ENCODE measurements at regions not wholly inside any gene's neighbourhood (a gene's known extent, or its start where the extent isn't known, plus 50 kb on each side); places are given as distances from the start of the nearest gene placed in this dataset.

- H3K27ac Mint-ChIP-seq: no peak overlapping the region
- DNase-seq (no peak), ATAC-seq (replicated peaks) (no peak)
- H3K4me3 Mint-ChIP-seq: no peak overlapping the region
- H3K27me3 Mint-ChIP-seq: no peaks in the 10 kb centered on the region
- H3K9me3 Mint-ChIP-seq: peaks cover 0 to 6% of the 10 kb centered on the region in 2 donors
- no peaks in the 10 kb centered on the region for H3K36me3 Mint-ChIP-seq (ENCODE audit: insufficient read depth)
- H3K4me1 Mint-ChIP-seq (ENCODE audit: low read depth in 2 of 2): no peaks in the 10 kb centered on the region
Measured at GRCh38 chr10:20620981-20621380, 276.1 kb downstream of the NEBL start.

GRCh38 chr10:20618011-20618547 lies 279.0 kb downstream of the NEBL start:
- H3K4me1 Mint-ChIP-seq (ENCODE audit: low read depth in 2 of 2): no peaks in the 10 kb centered on the region

GRCh38 chr10:20616918-20617810 lies 279.9 kb downstream of the NEBL start:
- Mint-ChIP-seq H3K9me3 (peaks cover 0 to 12% of the 10 kb centered on the region in 2 donors), H3K36me3 (ENCODE audit: insufficient read depth) (no peaks in the 10 kb centered on the region), H3K4me3 (no peak overlapping the region), H3K27ac (peak overlapping the region in 1 of 2 donors; percentile 15), H3K27me3 (no peaks in the 10 kb centered on the region), H3K4me1 (ENCODE audit: low read depth in 2 of 2) (no peaks in the 10 kb centered on the region)
- ATAC-seq (replicated peaks): peak; percentile 36
- no peak for DNase-seq

More at GRCh38 chr10:20618011-20618547, 279.0 kb downstream of the NEBL start:
- Mint-ChIP-seq H3K9me3 (peaks cover 0 to 10% of the 10 kb centered on the region in 2 donors), H3K4me3 (no peak overlapping the region), H3K36me3 (ENCODE audit: insufficient read depth) (no peaks in the 10 kb centered on the region), H3K27me3 (no peaks in the 10 kb centered on the region), H3K27ac (no peak overlapping the region)
- DNase-seq: no peak
- ATAC-seq (replicated peaks): no peak

- DNase-seq: no peak
- H3K4me3 Mint-ChIP-seq: no peak overlapping the region
- H3K9me3 Mint-ChIP-seq: peaks cover 0 to 12% of the 10 kb centered on the region in 2 donors
- H3K4me1 Mint-ChIP-seq (ENCODE audit: low read depth in 2 of 2): no peaks in the 10 kb centered on the region
- no peaks in the 10 kb centered on the region for H3K27me3 Mint-ChIP-seq
- H3K36me3 Mint-ChIP-seq (ENCODE audit: insufficient read depth): no peaks in the 10 kb centered on the region
- H3K27ac Mint-ChIP-seq: no peak overlapping the region
- peak; percentile 33 for ATAC-seq (replicated peaks)
Measured at GRCh38 chr10:20616056-20616671, 280.9 kb downstream of the NEBL start.

GRCh38 chr10:20615395-20615794 lies 281.7 kb downstream of the NEBL start:
- ATAC-seq (replicated peaks) (no peak), DNase-seq (no peak)
- Mint-ChIP-seq H3K4me3 (no peak overlapping the region), H3K27me3 (no peaks in the 10 kb centered on the region), H3K9me3 (peaks cover 0 to 12% of the 10 kb centered on the region in 2 donors), H3K27ac (no peak overlapping the region), H3K4me1 (ENCODE audit: low read depth in 2 of 2) (no peaks in the 10 kb centered on the region), H3K36me3 (ENCODE audit: insufficient read depth) (no peaks in the 10 kb centered on the region)

GRCh38 chr10:20614911-20615310 lies 282.2 kb downstream of the NEBL start:
- DNase-seq: no peak
- Mint-ChIP-seq H3K27ac (no peak overlapping the region), H3K4me1 (ENCODE audit: low read depth in 2 of 2) (no peaks in the 10 kb centered on the region), H3K27me3 (no peaks in the 10 kb centered on the region), H3K9me3 (peaks cover 0 to 12% of the 10 kb centered on the region in 2 donors), H3K36me3 (ENCODE audit: insufficient read depth) (no peaks in the 10 kb centered on the region), H3K4me3 (no peak overlapping the region)
- no peak for ATAC-seq (replicated peaks)

GRCh38 chr10:20608503-20608902 lies 288.6 kb downstream of the NEBL start:
- H3K27me3 Mint-ChIP-seq: no peaks in the 10 kb centered on the region
- H3K4me1 Mint-ChIP-seq (ENCODE audit: low read depth in 2 of 2): no peaks in the 10 kb centered on the region
- H3K36me3 Mint-ChIP-seq (ENCODE audit: insufficient read depth): no peaks in the 10 kb centered on the region

GRCh38 chr10:20606985-20607384 lies 290.1 kb downstream of the NEBL start:
- Mint-ChIP-seq H3K9me3 (peaks cover 3 to 13% of the 10 kb centered on the region in 2 donors), H3K27me3 (no peaks in the 10 kb centered on the region), H3K27ac (no peak overlapping the region), H3K4me3 (no peak overlapping the region), H3K4me1 (ENCODE audit: low read depth in 2 of 2) (no peaks in the 10 kb centered on the region), H3K36me3 (ENCODE audit: insufficient read depth) (no peaks in the 10 kb centered on the region)
- DNase-seq (no peak), ATAC-seq (replicated peaks) (no peak)

More at GRCh38 chr10:20608503-20608902, 288.6 kb downstream of the NEBL start:
- H3K4me3 Mint-ChIP-seq: no peak overlapping the region
- no peak for DNase-seq
- H3K27ac Mint-ChIP-seq: no peak overlapping the region
- no peak for ATAC-seq (replicated peaks)
- peaks cover 0 to 4% of the 10 kb centered on the region in 2 donors for H3K9me3 Mint-ChIP-seq

- Mint-ChIP-seq H3K9me3 (peaks cover 5 to 13% of the 10 kb centered on the region in 2 donors), H3K27ac (no peak overlapping the region)
Measured at GRCh38 chr10:20601941-20602461, 295.1 kb downstream of the NEBL start.

GRCh38 chr10:20598590-20598989 lies 298.5 kb downstream of the NEBL start:
- ATAC-seq (replicated peaks) (no peak), DNase-seq (no peak)
- Mint-ChIP-seq H3K36me3 (ENCODE audit: insufficient read depth) (no peaks in the 10 kb centered on the region), H3K27ac (no peak overlapping the region), H3K4me1 (ENCODE audit: low read depth in 2 of 2) (no peaks in the 10 kb centered on the region), H3K27me3 (no peaks in the 10 kb centered on the region), H3K9me3 (peaks cover 5 to 13% of the 10 kb centered on the region in 2 donors), H3K4me3 (no peak overlapping the region)

More at GRCh38 chr10:20601941-20602461, 295.1 kb downstream of the NEBL start:
- no peak overlapping the region for H3K4me3 Mint-ChIP-seq
- ATAC-seq (replicated peaks) (no peak), DNase-seq (no peak)
- H3K4me1 Mint-ChIP-seq (ENCODE audit: low read depth in 2 of 2): no peaks in the 10 kb centered on the region
- no peaks in the 10 kb centered on the region for H3K36me3 Mint-ChIP-seq (ENCODE audit: insufficient read depth)
- H3K27me3 Mint-ChIP-seq: no peaks in the 10 kb centered on the region

GRCh38 chr10:20596911-20597310 lies 300.2 kb downstream of the NEBL start:
- Mint-ChIP-seq H3K4me3 (no peak overlapping the region), H3K36me3 (ENCODE audit: insufficient read depth) (no peaks in the 10 kb centered on the region), H3K9me3 (peaks cover 3 to 4% of the 10 kb centered on the region in 2 donors), H3K27me3 (no peaks in the 10 kb centered on the region), H3K27ac (no peak overlapping the region), H3K4me1 (ENCODE audit: low read depth in 2 of 2) (no peaks in the 10 kb centered on the region)
- DNase-seq (no peak), ATAC-seq (replicated peaks) (no peak)

GRCh38 chr10:20596065-20596755 lies 300.9 kb downstream of the NEBL start:
- no peak for ATAC-seq (replicated peaks)
- H3K4me3 Mint-ChIP-seq: no peak overlapping the region
- H3K27ac Mint-ChIP-seq: no peak overlapping the region
- peaks cover 4 to 8% of the 10 kb centered on the region in 2 donors for H3K9me3 Mint-ChIP-seq
- H3K27me3 Mint-ChIP-seq: no peaks in the 10 kb centered on the region
- no peak for DNase-seq
- no peaks in the 10 kb centered on the region for H3K4me1 Mint-ChIP-seq (ENCODE audit: low read depth in 2 of 2)
- H3K36me3 Mint-ChIP-seq (ENCODE audit: insufficient read depth): no peaks in the 10 kb centered on the region

GRCh38 chr10:20593649-20594048 lies 303.5 kb downstream of the NEBL start:
- no peaks in the 10 kb centered on the region for H3K36me3 Mint-ChIP-seq (ENCODE audit: insufficient read depth)
- H3K4me1 Mint-ChIP-seq (ENCODE audit: low read depth in 2 of 2): no peaks in the 10 kb centered on the region
- H3K27ac Mint-ChIP-seq: no peak overlapping the region
- peaks cover 2 to 8% of the 10 kb centered on the region in 2 donors for H3K9me3 Mint-ChIP-seq
- DNase-seq: no peak
- H3K27me3 Mint-ChIP-seq: no peaks in the 10 kb centered on the region
- H3K4me3 Mint-ChIP-seq: no peak overlapping the region
- ATAC-seq (replicated peaks): no peak

All from effector memory CD8-positive, alpha-beta T cell (primary cell).